Ishikawa (cell line): ENCODE measurements at regions not wholly inside any gene's neighbourhood (a gene's known extent, or its start where the extent isn't known, plus 50 kb on each side); places are given as distances from the start of the nearest gene placed in this dataset.

ENCODE experiments used
- CEBPB ChIP-seq: IDR thresholded peaks from 2 replicates; pipeline ENCODE4 v1.6.1; 2012
- CREB1 ChIP-seq: IDR thresholded peaks from 2 replicates; pipeline ENCODE4 v1.6.1; 2012; ENCODE audit warnings: low read depth
- EGR1 ChIP-seq: IDR thresholded peaks from 2 replicates; pipeline ENCODE4 v1.6.1; 2012
- EP300 ChIP-seq: IDR thresholded peaks from 2 replicates; pipeline ENCODE4 v1.6.1; 2012; ENCODE audit warnings: borderline replicate concordance
- FOXM1 ChIP-seq: IDR thresholded peaks from 2 replicates; pipeline ENCODE4 v1.6.1; 2012; ENCODE audit warnings: low read depth, borderline replicate concordance
- NFIC ChIP-seq: IDR thresholded peaks from 2 replicates; pipeline ENCODE4 v1.6.1; 2012
- RAD21 ChIP-seq: IDR thresholded peaks from 2 replicates; pipeline ENCODE4 v1.6.1; 2012; ENCODE audit warnings: low read depth
- TAF1 ChIP-seq: IDR thresholded peaks from 2 replicates; pipeline ENCODE4 v1.6.1; 2012; ENCODE audit warnings: low read depth, mild to moderate bottlenecking
- TCF12 ChIP-seq: IDR thresholded peaks from 2 replicates; pipeline ENCODE4 v1.6.1; 2012; ENCODE audit warnings: low read depth
- TEAD4 ChIP-seq: IDR thresholded peaks from 2 replicates; pipeline ENCODE4 v1.6.1; 2012
- YY1 ChIP-seq: IDR thresholded peaks from 2 replicates; pipeline ENCODE4 v1.6.1; 2012; ENCODE audit warnings: low read depth
- ZBTB7A ChIP-seq: IDR thresholded peaks from 2 replicates; pipeline ENCODE4 v1.6.1; 2012; ENCODE audit warnings: low read depth
- TF ChIP-seq, protein P1 (sequence below): IDR thresholded peaks from 2 replicates; pipeline ENCODE4 v1.6.1; 2012
- TF ChIP-seq, protein P2 (sequence below): IDR thresholded peaks from 2 replicates; pipeline ENCODE4 v1.6.1; 2012
- TF ChIP-seq, protein P3 (sequence below): IDR thresholded peaks from 2 replicates; pipeline ENCODE4 v1.6.1; 2012; ENCODE audit warnings: low read depth, mild to moderate bottlenecking

DNA sequence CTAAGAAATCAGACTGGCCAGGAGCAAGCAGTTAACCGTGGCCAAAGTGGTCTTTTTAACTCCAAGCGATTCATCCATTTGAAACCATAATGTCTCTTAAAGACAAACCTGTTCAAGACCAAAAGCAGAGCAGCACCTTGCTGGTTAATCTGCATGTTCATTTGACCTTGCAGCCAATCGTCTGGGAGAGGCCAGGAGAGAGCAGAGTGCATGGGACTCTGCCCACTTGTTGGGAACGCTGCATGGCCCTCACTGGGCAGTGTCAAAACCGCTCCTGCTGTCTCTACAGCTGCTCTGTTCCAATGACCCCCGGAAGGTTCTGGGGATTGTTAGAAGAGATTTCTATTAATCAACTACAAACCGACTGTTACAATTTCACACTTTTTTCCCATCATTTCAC lies 79.6 kb downstream of the OLIG3 start:
- TF ChIP-seq, protein P1, sequence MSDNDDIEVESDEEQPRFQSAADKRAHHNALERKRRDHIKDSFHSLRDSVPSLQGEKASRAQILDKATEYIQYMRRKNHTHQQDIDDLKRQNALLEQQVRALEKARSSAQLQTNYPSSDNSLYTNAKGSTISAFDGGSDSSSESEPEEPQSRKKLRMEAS: no peak
- no peak for TF ChIP-seq CREB1
- no peak for TF ChIP-seq EP300
- no peak for TF ChIP-seq TAF1
- TF ChIP-seq RAD21: no peak
- TF ChIP-seq, protein P2, sequence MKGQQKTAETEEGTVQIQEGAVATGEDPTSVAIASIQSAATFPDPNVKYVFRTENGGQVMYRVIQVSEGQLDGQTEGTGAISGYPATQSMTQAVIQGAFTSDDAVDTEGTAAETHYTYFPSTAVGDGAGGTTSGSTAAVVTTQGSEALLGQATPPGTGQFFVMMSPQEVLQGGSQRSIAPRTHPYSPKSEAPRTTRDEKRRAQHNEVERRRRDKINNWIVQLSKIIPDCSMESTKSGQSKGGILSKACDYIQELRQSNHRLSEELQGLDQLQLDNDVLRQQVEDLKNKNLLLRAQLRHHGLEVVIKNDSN: no peak
- TF ChIP-seq ZBTB7A: no peak
- TF ChIP-seq, protein P3, sequence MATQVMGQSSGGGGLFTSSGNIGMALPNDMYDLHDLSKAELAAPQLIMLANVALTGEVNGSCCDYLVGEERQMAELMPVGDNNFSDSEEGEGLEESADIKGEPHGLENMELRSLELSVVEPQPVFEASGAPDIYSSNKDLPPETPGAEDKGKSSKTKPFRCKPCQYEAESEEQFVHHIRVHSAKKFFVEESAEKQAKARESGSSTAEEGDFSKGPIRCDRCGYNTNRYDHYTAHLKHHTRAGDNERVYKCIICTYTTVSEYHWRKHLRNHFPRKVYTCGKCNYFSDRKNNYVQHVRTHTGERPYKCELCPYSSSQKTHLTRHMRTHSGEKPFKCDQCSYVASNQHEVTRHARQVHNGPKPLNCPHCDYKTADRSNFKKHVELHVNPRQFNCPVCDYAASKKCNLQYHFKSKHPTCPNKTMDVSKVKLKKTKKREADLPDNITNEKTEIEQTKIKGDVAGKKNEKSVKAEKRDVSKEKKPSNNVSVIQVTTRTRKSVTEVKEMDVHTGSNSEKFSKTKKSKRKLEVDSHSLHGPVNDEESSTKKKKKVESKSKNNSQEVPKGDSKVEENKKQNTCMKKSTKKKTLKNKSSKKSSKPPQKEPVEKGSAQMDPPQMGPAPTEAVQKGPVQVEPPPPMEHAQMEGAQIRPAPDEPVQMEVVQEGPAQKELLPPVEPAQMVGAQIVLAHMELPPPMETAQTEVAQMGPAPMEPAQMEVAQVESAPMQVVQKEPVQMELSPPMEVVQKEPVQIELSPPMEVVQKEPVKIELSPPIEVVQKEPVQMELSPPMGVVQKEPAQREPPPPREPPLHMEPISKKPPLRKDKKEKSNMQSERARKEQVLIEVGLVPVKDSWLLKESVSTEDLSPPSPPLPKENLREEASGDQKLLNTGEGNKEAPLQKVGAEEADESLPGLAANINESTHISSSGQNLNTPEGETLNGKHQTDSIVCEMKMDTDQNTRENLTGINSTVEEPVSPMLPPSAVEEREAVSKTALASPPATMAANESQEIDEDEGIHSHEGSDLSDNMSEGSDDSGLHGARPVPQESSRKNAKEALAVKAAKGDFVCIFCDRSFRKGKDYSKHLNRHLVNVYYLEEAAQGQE: no peak
- TF ChIP-seq TCF12: no peak
- TF ChIP-seq CEBPB: no peak
- TF ChIP-seq YY1: no peak
- no peak for TF ChIP-seq EGR1
- no peak for TF ChIP-seq NFIC
- TF ChIP-seq FOXM1: no peak
- no peak for TF ChIP-seq TEAD4

DNA sequence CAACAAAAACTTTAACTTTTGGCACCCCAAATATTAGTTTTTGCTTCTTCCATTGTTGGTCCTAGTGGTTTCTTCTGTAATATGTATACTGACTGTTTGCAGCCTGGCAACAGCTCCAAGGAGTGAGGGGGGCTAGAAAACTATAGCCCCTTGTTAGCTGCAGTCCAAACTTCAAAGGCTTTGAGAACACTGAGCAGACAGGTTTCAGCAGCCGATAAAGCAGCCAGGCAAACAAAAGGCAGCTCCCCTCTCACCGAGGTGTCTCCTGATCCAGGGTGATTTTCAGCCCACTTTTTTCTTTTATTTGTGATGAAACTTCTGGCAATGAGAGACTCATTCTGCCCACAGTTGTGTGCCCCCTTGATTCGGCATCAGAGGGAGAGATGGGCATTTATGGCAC lies 80.7 kb downstream of the OLIG3 start:
- no peak for TF ChIP-seq CEBPB
- TF ChIP-seq, protein P1: no peak
- TF ChIP-seq NFIC: no peak
- no peak for TF ChIP-seq YY1
- TF ChIP-seq TAF1: no peak
- TF ChIP-seq TCF12: no peak

DNA sequence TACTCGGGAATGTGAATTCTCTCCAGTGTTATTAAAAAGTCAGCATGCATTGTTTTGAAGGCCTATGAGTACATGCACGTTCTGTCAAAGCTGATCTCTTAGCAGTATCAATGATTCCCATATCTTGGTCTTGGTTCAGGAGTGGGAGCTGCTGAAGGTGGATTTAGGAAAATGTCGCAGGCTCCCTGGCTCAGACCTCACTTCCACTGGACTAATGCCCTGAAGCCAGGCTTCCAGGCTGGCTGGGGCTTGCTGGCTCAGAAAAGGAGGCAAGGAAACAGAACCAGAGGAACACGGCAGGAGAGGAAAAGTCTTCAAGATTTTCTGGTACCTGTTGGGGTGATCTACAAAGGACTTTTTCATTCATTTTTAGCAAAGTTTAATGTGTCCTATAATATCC lies 81.6 kb downstream of the OLIG3 start:
- TF ChIP-seq, protein P3: no peak
- TF ChIP-seq CREB1 (no peak), NFIC (no peak), TEAD4 (no peak), RAD21 (no peak), ZBTB7A (no peak), TCF12 (no peak), CEBPB (no peak), FOXM1 (no peak), YY1 (no peak), TAF1 (no peak), EP300 (no peak)
- TF ChIP-seq, protein P2: no peak
- TF ChIP-seq, protein P1: no peak

DNA sequence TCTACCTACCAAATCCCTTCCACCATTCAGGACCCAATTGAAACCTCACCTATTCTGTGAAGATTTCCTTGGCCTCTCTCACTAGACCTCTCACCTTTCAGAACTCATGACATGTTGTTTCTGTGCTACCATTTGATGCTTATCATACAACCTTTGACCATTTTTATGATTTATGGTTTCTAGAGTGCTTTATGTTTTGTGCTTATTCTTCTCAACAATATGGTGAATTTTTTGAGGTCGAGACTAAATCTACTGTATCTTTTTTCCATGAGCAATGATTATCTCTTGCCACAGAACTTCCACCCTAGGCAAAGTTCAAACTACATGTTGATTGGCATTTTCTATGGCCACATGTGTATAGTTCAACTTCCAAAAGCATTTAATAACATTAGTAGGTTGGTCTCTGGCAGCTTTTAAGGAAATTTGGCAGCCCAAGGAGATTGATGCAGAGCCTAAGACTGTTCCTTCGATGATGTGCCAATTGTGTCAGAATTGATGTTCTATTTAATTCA lies 84.9 kb downstream of the OLIG3 start:
- TF ChIP-seq YY1 (no peak), CREB1 (no peak), EP300 (no peak), ZBTB7A (no peak), FOXM1 (no peak), TEAD4 (no peak), EGR1 (no peak), NFIC (no peak)
- TF ChIP-seq, protein P2: no peak
- TF ChIP-seq, protein P3: no peak
